H1 (cell line): ENCODE measurements at regions not wholly inside any gene's neighbourhood (a gene's known extent, or its start where the extent isn't known, plus 50 kb on each side); places are given as distances from the start of the nearest gene placed in this dataset.

Source experiments
- CTCF ChIA-PET: fragments of 300-600 bp; sonication (Branson Sonifier 250); formaldehyde crosslinking; loops from one replicate; lab custom pipeline; 2021; ENCODE audit not compliant: partially characterized antibody; lab: Charles Lee
- POLR2A ChIA-PET: fragments of 300-600 bp; sonication (Branson Sonifier 250); formaldehyde crosslinking; loops from one replicate; lab custom pipeline; 2021; ENCODE audit warnings: inconsistent platforms; ENCODE audit not compliant: partially characterized antibody; lab: Charles Lee
- DNase-seq, 2 experiments: peaks; one replicate each; pipeline versions ENCODE4 v3.0.0 to v3.0.0-alpha.2; 2010 to 2022; ENCODE audit warnings: low spot score in 2 of 2, low read depth in 1 of 2, mixed read lengths in 1 of 2
- FAIRE-seq: peaks from 2 replicates; lab custom pipeline; 2011; peaks lifted over from hg19 to GRCh38; lab: Jason Lieb, UNC
- H2AFZ ChIP-seq: 2 replicates; pipeline ENCODE4 v1.8.1; 2012; ENCODE audit warnings: low read length, inconsistent platforms
- H2AK5ac ChIP-seq: 2 replicates; pipeline ENCODE4 v1.6.1; 2013; ENCODE audit warnings: low read depth, low read length
- H2BK120ac ChIP-seq: replicated peaks from 2 replicates; pipeline ENCODE3; 2013; ENCODE audit warnings: low read depth, low read length, inconsistent platforms
- H2BK12ac ChIP-seq: 2 replicates; pipeline ENCODE4 v1.6.1; 2013; ENCODE audit warnings: low read depth, low read length
- H2BK15ac ChIP-seq: 2 replicates; pipeline ENCODE4 v1.6.1; 2013; ENCODE audit warnings: low read length
- H2BK20ac ChIP-seq: 2 replicates; pipeline ENCODE4 v1.6.1; 2013; ENCODE audit warnings: low read length
- H2BK5ac ChIP-seq: 2 replicates; pipeline ENCODE4 v1.6.1; 2013; ENCODE audit warnings: low read depth, low read length
- H3K14ac ChIP-seq: 2 replicates; pipeline ENCODE4 v1.6.1; 2013; ENCODE audit warnings: inconsistent platforms; ENCODE audit not compliant: insufficient read length
- H3K18ac ChIP-seq: 2 replicates; pipeline ENCODE4 v1.6.1; 2013; ENCODE audit warnings: low read length; ENCODE audit errors: extremely low read depth
- H3K23ac ChIP-seq: 2 replicates; pipeline ENCODE4 v1.6.1; 2013; ENCODE audit warnings: inconsistent platforms; ENCODE audit not compliant: insufficient read length
- H3K23me2 ChIP-seq: 2 replicates; pipeline ENCODE4 v1.6.1; 2013; ENCODE audit warnings: low read depth, low read length
- H3K27ac ChIP-seq: 2 replicates; pipeline ENCODE4 v1.6.1; 2011; ENCODE audit warnings: low read depth, low read length, inconsistent platforms
- H3K27me3 ChIP-seq, 4 experiments: replicated peaks in 1 of 4; 1 replicate in 1 of 4; 2 replicates in 3 of 4; pipeline versions ENCODE4 v1.6.1 to v1.8.1; 2011 to 2013; ENCODE audit warnings: low read length in 3 of 4, mild to moderate bottlenecking in 3 of 4, inconsistent platforms in 2 of 4, mixed read lengths in 2 of 4, moderate library complexity in 1 of 4; ENCODE audit not compliant: control insufficient read depth in 3 of 4, insufficient read depth in 3 of 4; ENCODE audit errors: extremely low read depth in 1 of 4
- H3K36me3 ChIP-seq, 4 experiments: 2 replicates each; pipeline versions ENCODE4 v1.6.1 to v1.8.1; 2011 to 2013; ENCODE audit warnings: mild to moderate bottlenecking in 4 of 4, low read length in 3 of 4, moderate library complexity in 2 of 4, control low read depth in 1 of 4, inconsistent platforms in 1 of 4; ENCODE audit not compliant: insufficient read depth in 4 of 4, control insufficient read depth in 2 of 4
- H3K4ac ChIP-seq: replicated peaks from 2 replicates; pipeline ENCODE3; 2013; ENCODE audit warnings: low read length, low read depth, mixed read lengths, inconsistent platforms; ENCODE audit not compliant: insufficient read length
- H3K4me1 ChIP-seq, 4 experiments: replicated peaks in 1 of 4; 1 replicate in 1 of 4; 2 replicates in 3 of 4; pipeline versions ENCODE4 v1.6.1 to v1.8.1; 2011 to 2013; ENCODE audit warnings: low read length in 3 of 4, inconsistent platforms in 2 of 4, mixed read lengths in 1 of 4; ENCODE audit not compliant: insufficient read depth in 4 of 4, control insufficient read depth in 3 of 4
- H3K4me2 ChIP-seq, 2 experiments: 2 replicates each; pipeline versions ENCODE4 v1.6.1 to v1.8.1; 2011 to 2013; ENCODE audit warnings: low read depth in 2 of 2, low read length in 2 of 2, control low read depth in 1 of 2, inconsistent platforms in 1 of 2, mild to moderate bottlenecking in 1 of 2; ENCODE audit not compliant: insufficient read depth in 1 of 2
- H3K4me3 ChIP-seq, 4 experiments: fragments of 200-600, 300-600 bp in 1 of 4; sonication (generic), shearing (Covaris generic), sonication (Bioruptor Twin) in 1 of 4; 2 replicates each; pipeline versions ENCODE4 v1.5.1 to v1.8.1; 2011 to 2016; ENCODE audit warnings: low read length in 4 of 4, low read depth in 3 of 4, control low read depth in 2 of 4, inconsistent platforms in 2 of 4, mild to moderate bottlenecking in 2 of 4, mixed read lengths in 1 of 4, moderate library complexity in 1 of 4; ENCODE audit not compliant: insufficient read depth in 2 of 4; ENCODE audit errors: extremely low read depth in 1 of 4
- H3K56ac ChIP-seq: replicated peaks from 2 replicates; pipeline ENCODE3; 2013; ENCODE audit warnings: low read depth, mild to moderate bottlenecking, mixed read lengths, low read length, inconsistent platforms; ENCODE audit not compliant: insufficient read length
- H3K79me1 ChIP-seq: 2 replicates; pipeline ENCODE4 v1.6.1; 2013; ENCODE audit warnings: low read depth, low read length, control low read depth
- H3K79me2 ChIP-seq, 2 experiments: 2 replicates each; pipeline versions ENCODE4 v1.6.1 to v1.8.1; 2012 to 2013; ENCODE audit warnings: low read length in 2 of 2, mild to moderate bottlenecking in 2 of 2, inconsistent platforms in 1 of 2; ENCODE audit not compliant: insufficient read depth in 2 of 2, control insufficient read depth in 1 of 2
- H3K9ac ChIP-seq, 4 experiments: replicated peaks in 1 of 4; 1 replicate in 1 of 4; 2 replicates in 3 of 4; pipeline versions ENCODE4 v1.6.1 to v1.8.1; 2011 to 2013; ENCODE audit warnings: low read depth in 3 of 4, low read length in 3 of 4, control low read depth in 2 of 4, mild to moderate bottlenecking in 2 of 4, moderate library complexity in 2 of 4, inconsistent platforms in 1 of 4; ENCODE audit errors: extremely low read depth in 1 of 4
- H3K9me3 ChIP-seq, 2 experiments: 2 replicates each; pipeline versions ENCODE4 v1.6.1 to v1.8.1; 2012 to 2013; ENCODE audit warnings: mild to moderate bottlenecking in 2 of 2, moderate library complexity in 2 of 2, control low read depth in 1 of 2, inconsistent platforms in 1 of 2, low read depth in 1 of 2, low read length in 1 of 2, mixed read lengths in 1 of 2; ENCODE audit not compliant: insufficient read depth in 2 of 2
- H4K20me1 ChIP-seq, 2 experiments: replicated peaks in 1 of 2; 2 replicates each; pipeline versions ENCODE3 to v1.8.1; 2011 to 2013; ENCODE audit warnings: inconsistent platforms in 2 of 2, low read length in 2 of 2, mild to moderate bottlenecking in 1 of 2; ENCODE audit not compliant: insufficient read depth in 2 of 2, control insufficient read depth in 1 of 2
- H4K5ac ChIP-seq: 2 replicates; pipeline ENCODE4 v1.6.1; 2013; ENCODE audit warnings: low read length, low read depth, mixed read lengths, inconsistent platforms; ENCODE audit not compliant: insufficient read length
- H4K8ac ChIP-seq: 2 replicates; pipeline ENCODE4 v1.8.0; 2013; ENCODE audit warnings: mild to moderate bottlenecking, moderate library complexity, low read length, inconsistent platforms; ENCODE audit not compliant: insufficient read depth; ENCODE audit errors: extremely low read depth
- H4K91ac ChIP-seq: replicated peaks from 2 replicates; pipeline ENCODE3; 2013; ENCODE audit warnings: low read length, mixed read lengths, inconsistent platforms; ENCODE audit not compliant: insufficient read length
- HDAC2 ChIP-seq, 2 experiments: fragments of 300-600 bp in 1 of 2; sonication (generic) in 1 of 2; IDR thresholded peaks; 2 replicates each; pipeline ENCODE4 v1.6.1; 2011 to 2012; ENCODE audit warnings: low read depth in 2 of 2, low read length in 2 of 2, mild to moderate bottlenecking in 2 of 2, moderate library complexity in 2 of 2, borderline replicate concordance in 1 of 2, inconsistent platforms in 1 of 2
- RAD21 ChIP-seq, 2 experiments: IDR thresholded peaks in 1 of 2; conservative IDR thresholded peaks in 1 of 2; 2 replicates each; pipeline ENCODE4 v1.6.1; 2011; ENCODE audit warnings: low read depth in 2 of 2, low read length in 2 of 2, improper control_type of control experiment in 1 of 2, inconsistent platforms in 1 of 2, mild to moderate bottlenecking in 1 of 2, moderate library complexity in 1 of 2
- WGBS, 2 experiments: shearing (Covaris generic) in 1 of 2; methylation state at CpG; one replicate each; pipeline versions ENCODE4 v1.1.6 to v1.1.7; 2013 to 2015; ENCODE audit warnings: low lambda C conversion rate in 2 of 2, mixed read lengths in 2 of 2, inconsistent platforms in 1 of 2, low coverage in 1 of 2, missing lambda C conversion rate in 1 of 2; ENCODE audit not compliant: insufficient replicate concordance in 2 of 2, insufficient coverage in 1 of 2, insufficient read length in 1 of 2; ENCODE audit errors: extremely low coverage in 1 of 2, missing lambda C conversion rate in 1 of 2; 5-methylcytosine and 5-hydroxymethylcytosine counted together
- TF ChIP-seq, protein P1 (sequence below), 3 experiments: IDR thresholded peaks; 1 replicate in 2 of 3; 2 replicates in 1 of 3; pipeline versions ENCODE4 v1.5.1 to v1.6.1; 2011; ENCODE audit warnings: low read length in 3 of 3, mild to moderate bottlenecking in 3 of 3, inconsistent platforms in 2 of 3, low read depth in 1 of 3, moderate library complexity in 1 of 3; ENCODE audit not compliant: insufficient read depth in 1 of 3; ENCODE audit errors: control extremely low read depth in 1 of 3

DNA sequence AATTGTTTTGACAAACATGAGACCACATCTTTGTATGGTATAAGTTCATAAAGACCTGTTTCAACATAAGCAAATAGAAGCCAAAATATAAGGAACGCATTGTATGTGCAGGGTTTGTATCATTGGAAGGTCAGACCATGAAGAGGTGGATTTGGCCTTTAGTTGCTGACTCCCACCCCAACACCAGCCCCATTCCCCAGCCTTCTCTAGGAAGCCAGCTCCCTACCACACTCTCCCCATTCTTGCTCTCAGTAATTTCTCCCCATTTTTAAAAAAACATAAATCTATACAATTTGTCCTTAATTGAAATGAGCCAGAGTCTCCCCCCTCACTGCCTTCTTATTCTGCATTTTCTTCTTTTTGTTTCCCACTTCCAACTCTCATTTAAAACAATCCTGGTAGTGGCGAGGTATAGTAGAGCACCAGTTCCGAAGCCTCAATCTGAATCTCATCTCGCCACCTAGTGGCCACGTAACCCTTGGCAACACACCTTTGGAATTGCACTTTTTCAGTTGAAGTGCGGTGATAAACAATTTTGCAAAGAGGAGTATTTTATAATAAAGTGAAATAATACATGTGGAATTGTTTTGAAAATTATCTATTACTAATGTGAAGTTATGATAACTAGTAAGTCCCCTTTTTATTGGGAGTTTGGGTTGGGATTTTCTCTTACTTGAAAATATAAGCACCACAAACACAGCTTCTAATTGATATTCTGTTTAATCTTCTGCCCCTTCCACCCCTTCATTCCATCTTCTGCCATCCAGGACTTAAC lies 126.6 kb downstream of the ASB9 start:
- H3K14ac ChIP-seq, result no peak overlapping the region
- H3K4ac ChIP-seq, result no peak overlapping the region
- H3K27me3 ChIP-seq, result no peaks in the 10 kb centered on the region
- H3K4me1 ChIP-seq, result no peaks in the 10 kb centered on the region
- DNase-seq (peak in 1 of 2 experiments; percentile 47), FAIRE-seq (peak; percentile 92)
- CTCF ChIA-PET, result interaction anchor here (0.8 to 3.0 kb wide), 29 partner anchors 12 to 1098 kb away, joined by 3 to 13 read pairs (median 4); no protein-coding TSS in a partner anchor
- TF ChIP-seq RAD21 (IDR thresholded peaks at IDR 0.05 in 1 of 2, conservative IDR thresholded peaks at IDR 0.05 in 1 of 2; ENCODE audit: low read depth in 2 of 2, low read length in 2 of 2) (peak; percentile 69), HDAC2 (IDR thresholded peaks at IDR 0.05; ENCODE audit: borderline replicate concordance in 1 of 2, low read depth in 2 of 2, low read length in 2 of 2) (no peak)
- TF ChIP-seq, protein P1, sequence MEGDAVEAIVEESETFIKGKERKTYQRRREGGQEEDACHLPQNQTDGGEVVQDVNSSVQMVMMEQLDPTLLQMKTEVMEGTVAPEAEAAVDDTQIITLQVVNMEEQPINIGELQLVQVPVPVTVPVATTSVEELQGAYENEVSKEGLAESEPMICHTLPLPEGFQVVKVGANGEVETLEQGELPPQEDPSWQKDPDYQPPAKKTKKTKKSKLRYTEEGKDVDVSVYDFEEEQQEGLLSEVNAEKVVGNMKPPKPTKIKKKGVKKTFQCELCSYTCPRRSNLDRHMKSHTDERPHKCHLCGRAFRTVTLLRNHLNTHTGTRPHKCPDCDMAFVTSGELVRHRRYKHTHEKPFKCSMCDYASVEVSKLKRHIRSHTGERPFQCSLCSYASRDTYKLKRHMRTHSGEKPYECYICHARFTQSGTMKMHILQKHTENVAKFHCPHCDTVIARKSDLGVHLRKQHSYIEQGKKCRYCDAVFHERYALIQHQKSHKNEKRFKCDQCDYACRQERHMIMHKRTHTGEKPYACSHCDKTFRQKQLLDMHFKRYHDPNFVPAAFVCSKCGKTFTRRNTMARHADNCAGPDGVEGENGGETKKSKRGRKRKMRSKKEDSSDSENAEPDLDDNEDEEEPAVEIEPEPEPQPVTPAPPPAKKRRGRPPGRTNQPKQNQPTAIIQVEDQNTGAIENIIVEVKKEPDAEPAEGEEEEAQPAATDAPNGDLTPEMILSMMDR (IDR thresholded peaks at IDR 0.05; ENCODE audit: control extremely low read depth in 1 of 3, insufficient read depth in 1 of 3, low read depth in 1 of 3, low read length in 3 of 3), result peak; percentile 41 to 62 (median 54)
- H3K79me1 ChIP-seq, result no peaks in the 10 kb centered on the region
- WGBS, 2 experiments, result 18% methylated on average over 6 of the region's 6 CpGs; no CpG with 5 or more reads in 1 of the 2 experiments
- H3K18ac ChIP-seq, result no peak overlapping the region
- H2BK120ac ChIP-seq, result no peak overlapping the region
- H3K4me2 ChIP-seq, result no peak overlapping the region
- H2AK5ac ChIP-seq, result no peak overlapping the region
- no peaks in the 10 kb centered on the region for H4K20me1 ChIP-seq
- no peak overlapping the region for H3K27ac ChIP-seq
- no peaks in the 10 kb centered on the region for H3K9me3 ChIP-seq
- no peak overlapping the region for H4K5ac ChIP-seq
- no peak overlapping the region for H2BK15ac ChIP-seq
- H4K8ac ChIP-seq, result no peak overlapping the region
- H2BK12ac ChIP-seq, result no peak overlapping the region
- no peaks in the 10 kb centered on the region for H3K23me2 ChIP-seq
- no peak overlapping the region for H3K4me3 ChIP-seq
- H3K56ac ChIP-seq, result no peak overlapping the region
- no peaks in the 10 kb centered on the region for H3K79me2 ChIP-seq
- no peak overlapping the region for H2BK5ac ChIP-seq
- no peak overlapping the region for H3K23ac ChIP-seq
- POLR2A ChIA-PET, result no interaction called here
- no peak overlapping the region for H2BK20ac ChIP-seq
- no peak overlapping the region for H2AFZ ChIP-seq
- no peaks in the 10 kb centered on the region for H3K36me3 ChIP-seq
- no peak overlapping the region for H4K91ac ChIP-seq
- H3K9ac ChIP-seq, result no peak overlapping the region
